ENCODE measurements at regions not wholly inside any gene's neighbourhood (a gene's known extent, or its start where the extent isn't known, plus 50 kb on each side); places are given as distances from the start of the nearest gene placed in this dataset.
"Not testable (repeated sequence)": the region's sequence is repeated elsewhere in the genome, so short reads cannot be mapped to it uniquely, and the experiment has no call there.

DNA sequence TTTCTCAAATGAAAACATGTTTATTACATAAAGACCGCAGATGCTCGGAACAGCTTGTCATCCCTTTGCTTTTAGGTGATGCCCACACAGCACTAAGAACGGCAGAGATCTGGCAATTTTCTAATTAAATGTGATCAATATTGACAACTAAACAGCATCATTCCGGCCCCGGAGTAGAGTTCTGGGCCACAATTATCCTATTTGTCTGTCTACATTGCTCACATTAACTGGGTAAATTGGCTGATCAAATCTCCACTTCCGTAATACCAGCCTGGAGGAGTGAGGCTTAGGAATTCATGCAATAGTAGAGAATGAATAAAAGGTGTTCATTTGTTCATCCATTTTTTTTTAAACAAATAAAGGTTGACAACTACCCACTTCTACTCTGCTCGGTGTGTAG, 245.1 kb upstream of the C9orf72 start:
- DNase-seq, result no peak

DNA sequence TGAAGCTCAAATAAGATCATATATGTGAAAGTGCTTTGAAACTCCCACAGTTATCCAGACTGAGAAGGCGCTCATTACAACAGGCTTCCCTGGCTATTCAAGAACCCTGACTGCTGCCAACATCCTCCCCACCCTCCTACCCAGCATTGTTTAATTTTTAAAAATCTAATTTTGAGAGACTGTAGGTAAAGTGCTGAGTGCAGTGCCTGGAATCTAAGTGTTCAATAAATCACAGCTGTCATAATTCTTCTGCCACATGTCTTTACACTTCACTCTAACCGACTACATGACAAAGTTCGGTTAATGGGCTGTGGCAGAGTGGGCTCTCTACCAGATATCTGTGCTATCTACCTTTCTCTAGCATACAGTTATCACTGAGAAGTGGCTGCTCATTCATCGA, 255.6 kb upstream of the C9orf72 start:
- DNase-seq, result no peak

DNA sequence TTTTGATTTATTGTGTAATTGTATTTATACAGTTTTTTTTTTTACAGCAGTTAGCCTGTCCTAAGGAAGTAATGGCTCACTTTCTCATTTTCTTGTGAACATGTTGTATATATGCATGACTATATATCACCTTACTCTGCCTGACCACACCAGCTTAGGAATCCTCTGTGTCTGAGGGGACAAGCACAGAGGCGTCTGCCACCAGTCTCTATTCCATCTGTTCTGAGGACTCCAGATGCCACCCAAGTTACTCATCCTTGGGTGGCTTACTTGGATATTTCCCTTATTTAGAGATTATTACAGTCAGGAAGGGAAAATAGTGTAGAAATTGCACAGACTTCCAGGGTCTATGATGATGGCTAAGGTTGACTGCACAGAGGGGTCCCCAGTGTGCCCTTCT, 256.3 kb upstream of the C9orf72 start:
- no peak for DNase-seq

DNA sequence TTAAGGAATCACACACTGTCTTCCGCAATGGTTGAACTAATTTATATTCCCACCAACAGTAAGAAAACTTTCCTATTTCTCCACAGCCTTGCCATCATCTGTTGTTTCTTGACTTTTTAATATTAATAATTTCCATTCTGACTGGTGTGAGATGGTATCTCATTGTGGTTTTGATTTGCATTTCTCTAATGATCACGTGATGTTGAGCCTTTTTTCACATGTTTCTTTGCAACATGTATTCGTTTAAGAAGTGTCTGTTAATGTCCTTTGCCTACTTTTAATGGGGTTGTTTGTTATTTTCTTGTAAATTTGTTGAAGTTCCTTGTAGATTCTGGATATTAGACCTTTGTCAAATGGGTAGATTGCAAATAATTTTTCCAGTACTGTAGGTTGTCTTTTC, 258.8 kb upstream of the C9orf72 start:
- not testable (repeated sequence) for DNase-seq

DNA sequence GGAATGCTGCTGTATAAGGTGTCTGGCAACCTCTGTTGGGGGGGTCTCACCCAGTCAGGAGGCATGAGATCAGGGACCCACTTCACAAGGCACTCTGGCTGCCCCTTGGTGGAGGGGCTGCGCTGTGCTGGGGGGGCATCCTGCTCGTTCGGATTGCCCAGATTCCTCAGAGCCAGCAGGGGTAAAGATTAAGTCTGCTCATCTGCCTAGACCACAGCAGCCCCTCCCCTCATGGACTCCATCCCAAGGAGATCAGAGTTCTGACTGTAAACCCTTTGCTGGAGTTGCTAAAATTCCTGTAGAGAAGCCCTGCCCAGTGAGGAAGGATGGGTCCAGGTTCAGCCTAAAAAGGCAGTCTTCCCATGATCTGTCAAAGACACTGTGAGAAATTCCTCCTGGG, 262.0 kb upstream of the C9orf72 start:
- no peak for DNase-seq

DNA sequence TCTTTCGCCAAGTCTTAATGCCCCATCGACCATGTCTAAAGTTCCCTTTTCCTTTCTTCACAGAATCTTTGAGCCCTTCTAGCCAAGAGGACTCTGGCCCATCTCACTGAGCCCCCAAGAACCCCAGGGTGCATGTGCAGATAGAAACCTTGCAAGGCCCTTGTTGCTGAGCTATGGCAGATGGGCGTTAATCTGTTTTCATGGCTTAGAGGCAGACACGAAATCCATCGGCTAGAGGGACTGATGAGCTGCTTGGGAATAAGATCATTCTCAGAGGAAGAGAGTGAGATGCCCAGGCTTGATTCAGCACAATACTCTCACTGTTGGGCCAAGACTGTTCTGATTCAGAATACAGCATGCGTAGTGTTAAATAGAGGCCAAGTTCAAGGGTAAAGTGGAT, 262.5 kb upstream of the C9orf72 start:
- DNase-seq, result no peak

DNA sequence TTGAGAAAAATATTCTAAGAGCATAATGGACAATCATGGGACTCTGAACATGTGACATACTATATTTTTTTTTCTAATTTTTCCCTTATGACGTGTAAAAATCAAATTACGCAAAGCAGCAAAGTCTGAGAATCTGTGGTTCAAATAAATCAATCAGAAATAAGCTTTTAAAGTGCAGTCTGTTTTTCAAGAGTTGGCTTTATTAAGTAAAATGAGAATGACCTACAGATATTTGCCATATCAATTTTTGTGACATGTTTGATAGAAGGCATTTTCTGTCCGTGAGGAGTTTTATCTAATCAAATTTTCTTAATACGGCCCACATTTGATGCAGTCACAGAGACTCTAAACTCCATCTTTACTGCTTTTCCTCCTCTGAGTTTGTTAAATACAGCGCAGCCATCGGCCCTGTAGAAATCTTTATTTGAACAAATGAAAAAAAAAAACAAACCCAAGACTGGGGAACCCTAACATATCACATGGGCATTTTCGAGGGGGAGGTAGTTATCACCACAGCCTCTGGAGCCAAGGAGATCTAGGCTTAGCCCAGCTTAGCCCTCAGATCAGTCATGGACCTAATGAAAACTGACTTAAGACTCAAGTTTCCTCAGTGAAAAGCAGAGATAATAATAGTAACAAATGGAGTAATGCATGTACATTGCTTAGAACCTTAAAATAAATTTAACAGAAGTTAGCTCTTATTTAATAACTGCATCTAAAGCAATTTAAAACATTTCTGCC, 263.6 kb upstream of the C9orf72 start:
- no peak for DNase-seq

DNA sequence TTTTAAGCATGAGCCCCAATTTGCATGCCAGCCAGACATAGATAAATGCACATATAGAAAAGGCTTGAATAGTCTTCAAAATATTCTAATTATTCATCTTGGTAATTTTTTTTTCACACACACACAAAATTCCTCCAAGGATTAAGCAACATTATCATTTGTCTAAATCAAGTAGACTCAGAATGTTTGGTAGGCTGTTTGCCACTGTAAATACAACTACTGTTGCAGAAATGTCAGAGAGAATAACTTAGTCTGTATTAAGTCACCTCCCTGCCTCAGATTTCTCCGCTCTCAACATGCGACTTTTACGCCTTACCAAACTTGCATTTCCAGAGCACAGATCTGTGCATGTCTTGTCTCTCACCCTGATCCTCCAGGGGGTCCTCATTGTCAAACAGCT, 265.6 kb upstream of the C9orf72 start:
- no peak for DNase-seq

DNA sequence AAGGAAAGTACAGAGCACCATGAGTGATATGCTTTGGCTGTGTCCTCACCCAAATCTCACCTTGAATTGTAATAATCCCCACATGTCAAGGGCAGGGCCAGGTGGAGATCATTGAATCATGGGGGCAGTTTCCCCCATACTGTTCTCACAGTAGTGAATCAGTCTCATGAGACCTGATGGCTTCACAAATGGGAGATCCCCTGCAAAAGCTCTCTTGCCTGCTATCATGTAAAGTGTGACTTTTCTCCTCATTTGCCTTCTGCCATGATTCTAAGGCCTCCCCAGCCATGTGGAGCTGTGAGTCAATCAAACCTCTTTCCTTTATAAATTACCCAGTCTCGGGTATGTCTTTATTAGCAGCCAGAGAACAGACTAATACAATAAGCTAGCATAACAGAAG, 266.5 kb upstream of the C9orf72 start:
- not testable (repeated sequence) for DNase-seq

DNA sequence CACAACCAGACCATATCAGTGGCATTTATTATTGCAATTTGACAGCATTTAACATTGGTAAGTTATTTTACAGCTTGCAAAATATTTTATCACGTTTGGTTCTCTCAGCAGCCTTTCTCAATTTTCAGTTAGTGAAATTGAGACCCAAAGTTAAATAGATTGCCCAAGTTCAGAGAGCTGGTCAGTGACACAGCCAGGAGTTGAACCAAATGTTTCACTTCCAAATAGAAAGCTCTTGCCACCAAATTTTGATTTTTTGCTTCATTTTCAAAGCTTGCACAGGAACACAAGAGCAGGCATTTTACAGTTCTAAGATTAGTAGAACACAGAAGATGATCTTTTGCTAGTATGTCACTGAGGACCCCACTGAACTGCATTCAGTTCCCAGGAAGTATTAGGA, 271.5 kb upstream of the C9orf72 start:
- DNase-seq, result no peak

DNA sequence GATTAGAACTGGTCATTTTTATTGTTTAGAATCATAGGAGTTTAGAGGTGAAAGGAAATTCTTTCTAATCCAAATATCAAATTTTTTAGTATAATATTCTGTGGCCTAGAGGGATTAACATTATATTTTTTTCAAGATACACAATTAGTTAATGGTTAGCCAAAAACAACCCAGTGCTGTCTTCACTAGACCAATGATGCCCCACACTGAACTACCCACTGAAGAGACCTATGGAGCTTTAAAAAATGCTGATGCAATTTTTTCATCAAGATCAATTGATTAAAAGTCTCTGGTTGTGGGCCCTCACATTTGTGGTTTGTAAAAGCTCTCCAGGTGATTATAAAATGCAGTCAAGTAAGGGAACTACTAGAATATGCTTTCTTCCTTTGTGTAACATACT, 274.1 kb upstream of the C9orf72 start:
- no peak for DNase-seq

DNA sequence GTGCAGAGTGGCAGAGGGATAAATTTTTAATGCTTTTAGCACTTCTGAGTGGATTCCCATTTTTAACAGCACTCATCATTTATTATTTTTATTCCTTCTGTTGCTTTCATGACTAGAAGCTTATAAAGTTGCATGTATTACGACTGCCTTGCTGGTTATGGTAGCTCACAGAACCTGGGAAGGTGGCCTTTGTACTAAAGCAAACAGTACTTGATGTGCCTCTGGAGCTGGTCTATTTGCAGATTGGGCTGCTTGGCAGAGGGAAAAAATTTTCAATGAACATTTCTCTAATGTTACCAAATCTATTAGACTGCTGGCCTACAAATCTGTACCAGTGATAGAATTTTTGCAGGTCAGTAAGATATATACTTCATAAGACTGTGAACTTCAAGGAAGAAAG, 274.5 kb upstream of the C9orf72 start:
- DNase-seq, result no peak

DNA sequence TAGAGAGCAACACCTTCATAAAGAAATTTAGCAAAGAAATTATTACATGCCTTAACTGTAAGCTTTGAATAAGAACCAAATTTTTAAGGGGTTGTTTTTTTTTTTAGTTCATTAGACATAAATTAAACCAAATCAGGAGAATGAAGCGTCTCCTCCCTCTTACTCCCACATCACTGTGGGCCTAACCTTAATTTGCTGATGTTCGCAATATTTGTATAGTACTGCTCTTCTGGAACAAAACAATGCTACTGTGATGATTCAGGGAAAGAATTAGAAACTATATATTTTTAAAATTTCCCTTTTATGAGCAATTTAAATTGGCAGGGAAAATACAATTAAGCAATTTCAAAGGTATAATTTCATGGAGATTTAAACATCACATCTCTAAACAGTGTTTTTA, 275.0 kb upstream of the C9orf72 start:
- no peak for DNase-seq

DNA sequence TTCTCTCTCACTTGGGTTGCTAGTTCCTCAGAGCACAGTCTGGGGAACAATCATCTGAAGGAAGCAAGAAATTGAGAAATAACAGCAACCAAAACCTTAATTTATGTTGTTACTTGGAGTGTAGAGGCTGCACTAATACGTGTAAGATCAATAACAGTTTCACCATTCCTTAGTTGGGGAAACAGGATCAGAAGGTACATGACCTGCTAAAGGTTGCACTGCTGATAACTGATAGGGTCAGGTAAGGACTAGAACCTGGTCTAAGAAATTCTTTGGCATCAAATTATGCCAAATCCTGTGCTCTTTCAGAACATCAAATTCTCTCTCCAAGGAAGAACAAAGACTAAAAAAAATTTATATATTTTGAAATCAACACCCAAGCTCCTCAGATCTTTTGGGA, 278.6 kb upstream of the C9orf72 start:
- no peak for DNase-seq

DNA sequence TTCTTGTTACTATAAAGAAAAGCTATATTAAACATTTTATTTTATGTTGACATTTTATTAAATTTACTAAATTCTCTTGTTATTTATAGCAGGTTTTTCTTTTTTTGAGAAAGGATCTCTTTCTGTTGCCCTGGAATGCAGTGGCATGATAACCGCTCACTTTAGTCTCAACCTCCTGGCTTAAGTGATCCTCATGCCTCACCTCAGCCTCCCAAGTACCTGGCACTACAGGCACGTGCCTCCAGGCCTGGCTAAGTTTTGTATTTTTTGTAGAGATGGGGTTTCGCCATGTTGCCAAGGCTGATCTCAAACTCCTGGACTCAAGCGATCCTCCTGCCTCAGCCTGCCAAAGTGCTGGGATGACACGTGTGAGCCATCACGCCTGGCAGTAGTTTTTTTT, 280.2 kb upstream of the C9orf72 start:
- DNase-seq, result no peak

DNA sequence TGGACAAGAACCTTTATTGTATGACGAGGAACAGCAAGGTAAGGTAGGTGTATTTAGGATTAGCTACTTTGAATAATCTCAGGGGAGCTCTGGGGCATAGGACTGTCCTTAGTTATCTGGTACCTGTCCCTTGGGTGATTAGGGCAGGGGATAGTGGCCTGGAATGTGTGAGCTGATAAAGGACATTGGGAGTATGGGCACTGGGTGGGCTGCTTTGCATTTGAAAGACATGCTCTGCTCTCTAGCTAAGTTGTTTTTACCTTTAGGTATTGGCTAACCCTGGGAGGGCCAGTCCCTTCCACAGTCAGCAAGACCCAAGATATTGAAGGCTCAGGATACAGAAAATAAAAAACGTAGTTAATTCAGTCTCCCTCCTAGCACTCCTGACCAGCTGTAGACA, 282.8 kb upstream of the C9orf72 start:
- no peak for DNase-seq

DNA sequence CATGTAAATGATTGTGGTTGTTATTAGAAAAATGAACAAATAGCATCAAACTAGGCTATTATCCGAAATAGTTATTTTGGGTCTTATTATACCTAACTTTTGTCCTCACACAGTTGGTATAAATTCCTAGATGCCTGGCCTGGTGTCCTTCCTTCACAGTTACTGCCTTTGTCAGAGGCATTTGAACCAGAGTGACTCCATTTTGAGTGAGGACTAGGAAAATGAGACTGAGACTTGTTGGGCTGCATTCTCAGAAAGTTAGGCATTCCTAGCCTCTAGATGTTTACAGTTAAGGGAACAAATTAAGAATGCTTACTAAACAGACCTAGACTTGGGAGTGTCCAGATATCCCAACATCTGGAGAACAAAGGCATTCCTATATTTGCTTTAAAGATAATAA, 283.5 kb upstream of the C9orf72 start:
- DNase-seq, result no peak

DNA sequence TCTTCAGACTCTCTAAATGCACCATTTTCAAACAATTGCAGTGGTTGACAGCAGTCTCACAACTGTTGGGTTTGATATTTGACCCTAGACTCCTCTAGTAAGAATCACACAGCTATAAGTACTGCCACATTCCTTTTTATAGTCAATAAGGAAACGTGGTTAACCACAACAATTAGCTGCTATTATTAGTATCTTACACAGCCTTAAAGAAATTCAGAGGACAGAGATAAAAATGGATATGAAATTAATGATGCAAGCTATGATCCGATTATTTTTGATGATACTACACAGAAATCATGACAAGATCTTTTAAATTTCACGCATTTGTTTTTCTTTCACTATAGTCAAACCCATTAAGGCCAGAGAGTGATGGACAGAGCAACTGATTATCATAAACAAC, 288.6 kb upstream of the C9orf72 start:
- DNase-seq, result no peak

DNA sequence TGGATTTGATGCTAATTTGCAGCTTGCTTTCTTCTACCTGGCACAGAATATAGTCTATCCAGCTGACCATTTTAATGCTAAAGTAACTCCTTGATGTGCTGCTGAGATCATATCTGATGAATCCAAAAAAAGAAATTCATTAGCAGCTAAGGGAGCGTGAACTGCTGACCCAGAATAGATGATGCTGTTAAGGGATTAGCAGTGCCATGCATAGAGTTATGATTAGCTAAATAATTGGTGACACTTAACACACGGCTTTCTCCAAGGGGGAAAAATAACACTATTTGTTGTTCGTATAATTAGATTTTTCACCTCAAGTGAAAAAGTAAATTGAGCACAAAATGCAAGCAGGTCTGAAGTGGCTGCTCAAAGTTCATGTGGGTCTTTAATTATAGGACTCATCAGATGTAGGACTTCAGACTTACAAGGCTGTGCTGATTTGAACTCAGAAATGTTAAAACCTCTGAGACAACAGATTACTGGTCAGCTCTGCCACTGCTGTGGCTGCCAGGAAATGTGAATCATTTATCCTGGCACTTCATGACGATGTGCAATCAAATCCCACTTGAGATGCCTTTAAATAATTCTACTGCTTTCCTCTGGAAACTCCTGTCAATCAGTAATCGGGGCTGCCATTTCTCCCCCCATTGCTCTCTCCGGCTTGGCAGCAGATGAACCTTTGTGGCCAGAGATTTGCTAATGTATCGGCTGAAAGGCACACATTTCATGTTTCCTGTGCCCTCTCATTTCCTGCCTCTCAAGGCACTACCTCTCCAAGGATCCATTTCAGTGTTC, 291.6 kb upstream of the C9orf72 start:
- DNase-seq, result no peak

DNA sequence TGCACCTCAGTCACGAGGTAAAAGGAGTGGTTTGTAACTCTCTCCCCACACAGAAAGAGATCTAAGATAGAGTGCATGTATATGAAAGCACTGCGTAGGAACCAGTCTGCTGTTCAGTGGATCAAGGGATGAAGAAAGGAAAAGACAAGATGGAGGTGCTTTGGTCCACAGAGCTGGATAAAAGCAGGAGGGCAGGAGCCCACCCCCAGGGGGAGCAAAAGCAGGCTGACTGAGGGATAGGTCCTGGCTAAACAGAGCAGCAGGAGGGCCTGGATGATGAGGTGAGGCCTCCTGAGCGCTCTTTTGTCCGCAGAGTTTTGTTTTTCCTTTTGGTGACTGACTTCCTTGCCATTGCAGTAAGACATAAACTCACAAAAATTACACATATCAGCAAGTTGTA, 293.5 kb upstream of the C9orf72 start:
- no peak for DNase-seq

DNA sequence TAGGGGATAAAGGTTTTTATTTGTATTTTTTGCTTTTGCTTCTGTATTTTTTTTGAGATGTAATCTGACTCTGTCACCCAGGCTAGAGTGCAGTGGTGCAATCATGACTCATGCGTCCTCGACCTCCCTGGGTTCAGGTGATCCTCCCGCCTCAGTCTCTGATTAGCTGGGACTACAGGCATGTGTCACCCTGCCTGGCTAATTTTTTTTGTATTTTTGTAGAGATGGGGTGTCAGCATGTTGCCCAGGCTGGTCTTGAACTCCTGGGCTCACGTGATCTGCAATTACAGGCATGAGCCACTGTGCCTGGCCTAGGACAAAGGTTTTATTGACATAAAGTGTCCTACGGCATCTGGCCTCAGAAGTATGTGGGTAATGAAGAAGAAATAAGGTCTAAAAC, 297.1 kb upstream of the C9orf72 start:
- no peak for DNase-seq

DNA sequence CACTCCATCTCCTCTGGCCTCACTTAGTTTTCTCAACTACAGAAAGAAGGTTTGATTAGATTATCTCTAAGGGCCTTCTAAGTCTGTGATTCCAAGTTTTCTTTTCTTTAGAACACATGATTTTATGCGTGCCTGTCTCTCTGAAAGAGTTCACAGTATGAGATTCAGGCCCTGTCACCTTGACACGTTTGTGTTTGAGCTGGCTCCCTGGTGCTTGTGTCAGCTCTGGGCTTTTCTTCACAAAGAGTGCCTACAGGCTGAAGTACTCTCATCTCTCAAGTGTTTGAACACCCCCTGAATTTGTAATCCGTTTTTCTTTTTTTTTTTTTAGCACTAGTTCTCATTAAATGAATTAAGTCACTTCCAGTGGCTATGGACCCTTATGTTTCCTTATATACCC, 306.9 kb upstream of the C9orf72 start:
- DNase-seq, result no peak

DNA sequence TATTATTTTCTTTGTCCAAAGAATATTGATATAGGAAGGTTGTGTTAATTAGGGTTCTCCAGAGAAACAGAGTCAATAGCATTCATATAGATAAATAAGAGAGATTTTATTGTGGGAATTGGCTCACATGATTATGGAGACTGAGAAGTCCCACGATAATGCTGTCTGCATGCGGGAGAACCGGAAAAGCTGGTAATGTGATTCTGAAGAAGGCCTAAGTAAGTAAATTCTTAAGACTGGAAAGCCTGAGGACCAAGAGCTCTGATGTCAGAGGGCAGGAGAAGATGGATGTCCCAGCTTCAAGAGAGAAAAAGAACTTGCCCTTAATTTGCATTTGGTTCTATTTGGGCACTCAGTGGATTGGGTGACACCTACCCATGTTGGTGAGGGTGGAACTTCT, 307.4 kb upstream of the C9orf72 start:
- no peak for DNase-seq

DNA sequence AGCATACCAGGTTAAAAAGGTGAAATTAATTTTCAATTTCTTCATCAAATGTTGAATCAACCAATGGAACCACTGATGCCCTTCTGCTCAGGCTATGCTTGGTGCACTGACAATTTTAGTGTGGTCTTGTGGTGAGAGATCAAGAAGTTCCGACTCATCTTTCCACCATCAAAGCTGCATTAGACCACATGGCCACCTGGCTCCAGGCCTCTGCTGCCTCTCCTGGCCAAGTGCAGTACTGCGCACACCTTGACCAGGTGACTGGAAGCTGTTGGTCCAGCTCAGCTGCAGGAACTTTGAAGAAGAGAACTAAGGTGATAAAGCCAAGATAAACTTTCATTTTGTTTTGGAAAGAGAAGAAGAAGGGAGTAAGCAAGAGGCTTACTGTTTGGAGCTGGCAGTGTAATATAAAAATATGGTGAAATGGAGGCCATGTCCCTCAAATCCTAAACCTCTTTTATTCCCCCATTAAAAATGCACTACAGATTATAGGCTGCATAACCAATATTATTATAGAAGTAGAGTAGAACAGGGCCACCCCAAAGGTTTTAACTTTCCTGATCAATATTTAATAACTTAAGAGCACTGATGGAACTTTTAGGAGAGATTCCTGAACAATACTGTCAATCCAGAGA, 315.5 kb upstream of the C9orf72 start:
- DNase-seq, result peak; percentile 58
